ENCODE measurements at regions not wholly inside any gene's neighbourhood (a gene's known extent, or its start where the extent isn't known, plus 50 kb on each side); places are given as distances from the start of the nearest gene placed in this dataset.
"Not testable (repeated sequence)": the region's sequence is repeated elsewhere in the genome, so short reads cannot be mapped to it uniquely, and the experiment has no call there.

DNA sequence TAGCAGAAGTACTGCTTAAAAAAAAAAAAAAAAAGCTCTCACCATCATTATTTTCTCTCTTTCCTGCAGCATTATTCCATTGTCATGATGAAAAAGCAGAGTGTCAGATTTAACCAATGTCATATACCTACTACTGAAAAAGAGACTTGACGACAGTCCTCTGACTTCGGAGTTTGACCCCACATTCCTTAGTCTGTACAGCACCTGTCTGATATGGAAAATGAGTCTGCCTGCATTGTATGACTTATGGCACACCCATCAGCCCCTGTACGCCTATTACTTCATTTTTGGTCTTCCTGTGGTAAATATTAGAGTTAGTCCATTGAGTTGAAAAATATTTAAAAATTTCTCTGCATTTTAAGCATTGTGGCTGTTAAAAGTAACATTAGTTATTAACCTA lies 54.5 kb upstream of the NOX4 start:
- DNase-seq, result no peak
- intact Hi-C loops (cut with DNase I), result no loop called here

DNA sequence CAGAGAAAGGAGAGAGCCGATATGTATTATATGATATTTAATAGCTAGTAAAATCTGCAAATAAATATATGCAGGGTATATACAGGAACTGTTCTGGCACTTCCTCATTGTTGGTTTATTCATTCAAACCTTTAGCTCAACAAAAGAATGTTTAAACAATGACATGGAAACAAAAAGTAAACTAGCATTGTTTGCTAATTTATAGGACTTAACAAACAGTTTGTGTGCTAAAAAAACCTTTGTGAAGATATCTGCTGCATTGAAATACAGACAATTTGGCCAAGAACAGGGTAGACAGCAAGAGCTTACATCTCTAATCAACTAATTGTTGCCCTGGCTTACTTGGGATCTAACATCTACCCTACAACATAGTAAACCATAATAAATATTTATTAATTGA lies 64.6 kb upstream of the NOX4 start:
- DNase-seq; intact Hi-C loops (cut with DNase I): not testable (repeated sequence)

DNA sequence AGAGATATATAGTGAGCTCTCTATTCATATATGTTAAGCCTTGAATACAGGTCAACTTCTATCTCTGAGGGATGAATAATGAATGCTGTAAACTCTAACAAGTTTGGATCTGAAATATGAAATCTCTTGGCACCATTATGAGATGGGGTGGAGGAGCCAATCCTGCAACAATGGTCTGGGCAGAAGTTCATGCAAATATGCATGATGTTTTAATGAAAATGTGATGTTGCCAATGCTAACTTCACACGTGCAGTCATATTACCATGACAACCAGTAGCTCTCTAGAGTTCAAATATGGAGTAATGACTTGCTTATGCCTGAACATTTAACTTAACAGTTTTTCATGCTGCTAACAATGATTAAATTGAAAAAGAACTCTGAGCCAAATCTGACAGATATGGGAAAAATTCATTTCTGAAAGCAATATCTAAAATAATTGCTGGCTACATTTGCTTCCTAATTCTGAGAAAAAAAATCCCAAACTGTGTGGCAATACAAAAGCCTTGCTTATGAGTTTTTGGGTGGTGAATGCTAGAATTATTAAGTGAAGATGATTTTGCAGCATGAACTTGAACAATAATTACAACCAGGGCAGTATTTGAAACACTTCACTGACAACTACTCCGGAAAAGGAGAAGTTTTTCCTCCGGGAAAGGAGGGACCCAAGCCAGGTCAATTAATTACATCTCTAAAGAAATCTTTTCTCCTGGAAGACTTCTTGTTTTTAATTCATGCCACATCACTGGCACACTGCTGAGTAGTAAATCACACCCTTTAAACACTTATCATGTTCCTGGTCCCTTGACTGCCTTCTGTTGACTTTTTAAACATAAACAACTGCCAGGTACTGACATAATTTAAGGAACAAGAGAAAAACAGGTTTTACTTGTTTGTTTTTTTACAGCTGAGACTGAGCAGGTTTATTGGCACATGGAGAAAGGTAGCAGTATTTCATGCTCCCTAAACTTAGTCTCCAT lies 65.8 kb upstream of the NOX4 start:
- DNase-seq; intact Hi-C loops (cut with DNase I): not testable (repeated sequence)

DNA sequence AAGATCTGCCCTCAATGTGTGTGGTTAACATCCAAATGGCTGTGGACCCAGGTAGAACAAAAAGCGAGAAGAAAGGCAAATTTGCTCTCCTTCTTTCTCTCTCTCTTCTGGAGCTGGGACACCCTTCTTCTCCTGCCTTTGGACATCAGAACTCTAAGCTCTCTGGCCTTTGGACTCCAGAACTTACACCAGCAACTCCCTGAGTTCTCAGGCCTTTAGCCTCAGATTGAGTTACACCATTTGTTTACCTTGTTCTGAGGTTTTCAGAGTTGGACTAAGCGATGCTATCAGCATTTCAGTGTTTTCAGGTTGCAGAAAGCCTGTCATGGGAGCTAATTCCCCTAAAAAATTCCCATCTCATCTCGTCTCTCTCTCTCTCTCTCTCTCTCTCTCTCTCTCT lies 69.4 kb upstream of the NOX4 start:
- intact Hi-C loops (cut with DNase I); DNase-seq: not testable (repeated sequence)

GRCh38 chr11:89562731-89563130 lies 71.6 kb upstream of the NOX4 start:
- DNase-seq; intact Hi-C loops (cut with DNase I): not testable (repeated sequence)

- peak in 1 of 10 donors; percentile 72 for DNase-seq
- intact Hi-C loops (cut with DNase I), result no loop called here
Measured at GRCh38 chr11:89566972-89567371, 75.8 kb upstream of the NOX4 start.

GRCh38 chr11:89569387-89569786 lies 78.2 kb upstream of the NOX4 start:
- intact Hi-C loops (cut with DNase I); DNase-seq: not testable (repeated sequence)

- intact Hi-C loops (cut with DNase I); DNase-seq: not testable (repeated sequence)
Measured at GRCh38 chr11:89571706-89572105, 80.5 kb upstream of the NOX4 start.

- DNase-seq; intact Hi-C loops (cut with DNase I): not testable (repeated sequence)
Measured at GRCh38 chr11:89575846-89576245, 84.7 kb upstream of the NOX4 start.

GRCh38 chr11:89577428-89577827 lies 86.3 kb upstream of the NOX4 start:
- DNase-seq; intact Hi-C loops (cut with DNase I): not testable (repeated sequence)

GRCh38 chr11:89583580-89583979 lies 92.4 kb upstream of the NOX4 start:
- intact Hi-C loops (cut with DNase I), result no loop called here
- DNase-seq, result no peak

DNA sequence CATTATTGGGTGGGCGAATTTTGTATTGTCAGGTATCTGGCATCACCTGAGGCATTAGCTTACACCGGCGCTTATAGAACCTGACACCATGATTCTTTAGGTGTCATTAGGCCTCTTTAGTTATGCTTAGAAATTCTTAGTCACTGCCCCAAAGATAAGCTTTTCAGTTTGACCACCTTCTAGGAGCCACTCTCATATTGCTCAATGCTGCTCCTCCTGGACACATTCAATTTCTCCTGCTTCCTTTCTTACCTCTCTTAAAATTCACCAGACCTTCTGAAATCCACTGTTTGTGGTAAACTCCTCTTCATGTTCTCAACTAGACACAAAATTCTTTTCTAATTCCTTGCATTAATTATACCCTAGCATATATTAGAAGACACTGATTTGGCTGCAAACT lies 93.9 kb upstream of the NOX4 start:
- DNase-seq; intact Hi-C loops (cut with DNase I): not testable (repeated sequence)

- intact Hi-C loops (cut with DNase I); DNase-seq: not testable (repeated sequence)
Measured at GRCh38 chr11:89585471-89585870, 94.3 kb upstream of the NOX4 start.

DNA sequence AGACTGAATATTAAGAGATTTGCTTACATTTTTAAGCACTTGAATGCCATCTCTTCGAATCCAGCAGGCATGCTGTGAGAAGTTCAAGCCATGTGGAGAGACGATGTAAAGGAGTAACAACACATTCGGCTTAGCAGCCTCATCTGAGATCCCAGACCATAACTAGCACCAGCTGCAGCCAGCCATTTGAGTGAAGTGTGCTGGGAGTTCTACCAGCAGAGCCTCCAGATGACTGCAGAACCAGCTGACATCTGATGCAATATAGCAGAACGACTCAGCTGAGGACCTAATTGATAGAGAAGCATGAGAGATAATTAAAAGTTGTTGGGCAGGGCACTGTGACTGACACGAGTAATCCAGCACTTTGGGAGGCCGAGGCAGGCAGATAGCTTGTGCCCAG lies 98.2 kb upstream of the NOX4 start:
- DNase-seq; intact Hi-C loops (cut with DNase I): not testable (repeated sequence)

GRCh38 chr11:89590008-89590632 lies 98.9 kb upstream of the NOX4 start:
- intact Hi-C loops (cut with DNase I); DNase-seq: not testable (repeated sequence)

DNA sequence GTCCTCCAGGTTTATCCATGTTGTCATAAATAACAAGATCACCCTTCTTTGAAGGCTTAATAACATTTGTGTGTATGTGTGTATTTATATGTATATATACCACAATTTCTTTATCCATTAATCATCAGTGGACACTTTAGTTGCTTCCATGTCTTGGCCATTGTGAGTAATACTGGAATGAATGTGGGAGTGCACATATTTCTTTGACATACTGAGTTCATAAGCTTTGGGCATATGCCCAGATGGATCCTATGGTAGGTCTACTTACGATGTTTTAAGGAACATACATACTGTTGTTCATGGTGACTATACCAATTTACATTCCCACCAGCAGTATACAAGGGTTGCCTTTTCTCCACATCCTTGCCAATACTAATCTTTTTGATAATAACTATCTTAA lies 108.8 kb upstream of the TRIM77 start:
- intact Hi-C loops (cut with DNase I); DNase-seq: not testable (repeated sequence)

DNA sequence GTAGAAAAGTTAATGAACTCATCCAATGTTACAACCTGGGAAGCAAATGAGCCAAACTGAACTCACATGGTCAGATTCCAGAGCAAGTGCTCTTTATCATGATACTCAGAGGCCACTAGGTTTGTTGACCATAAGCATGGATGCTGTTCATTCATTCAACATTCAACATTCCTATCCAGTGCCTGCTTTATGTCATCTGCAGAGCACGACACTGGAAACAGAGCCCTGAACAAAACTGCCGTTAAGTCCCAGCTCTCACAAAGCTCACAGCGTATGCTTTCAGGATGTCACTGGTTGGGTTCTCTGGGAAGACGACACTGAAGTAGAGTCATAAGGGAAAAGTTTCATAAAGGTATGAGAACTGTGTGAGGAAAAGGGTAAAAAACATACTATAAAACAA lies 105.8 kb upstream of the TRIM77 start:
- intact Hi-C loops (cut with DNase I), result no loop called here
- no peak for DNase-seq

DNA sequence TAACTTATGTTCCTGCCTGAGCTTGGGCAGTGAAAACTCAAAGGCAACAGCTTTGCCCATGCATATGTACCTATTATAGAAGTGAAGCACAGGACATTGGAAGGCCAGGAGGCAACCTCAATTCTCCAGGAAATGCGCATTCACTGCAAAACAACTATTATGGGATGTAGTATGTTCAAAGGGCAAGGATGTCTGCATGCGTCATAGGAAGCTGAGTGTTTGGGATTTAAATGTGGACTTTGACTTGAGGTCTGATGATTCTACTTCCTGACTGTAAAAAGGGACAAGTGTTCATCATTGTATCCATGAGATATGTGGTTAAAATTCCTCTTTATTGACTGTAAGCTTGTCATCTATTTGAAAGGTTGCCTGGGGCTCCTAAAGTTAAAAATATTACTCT lies 103.3 kb upstream of the TRIM77 start:
- DNase-seq; intact Hi-C loops (cut with DNase I): not testable (repeated sequence)

DNA sequence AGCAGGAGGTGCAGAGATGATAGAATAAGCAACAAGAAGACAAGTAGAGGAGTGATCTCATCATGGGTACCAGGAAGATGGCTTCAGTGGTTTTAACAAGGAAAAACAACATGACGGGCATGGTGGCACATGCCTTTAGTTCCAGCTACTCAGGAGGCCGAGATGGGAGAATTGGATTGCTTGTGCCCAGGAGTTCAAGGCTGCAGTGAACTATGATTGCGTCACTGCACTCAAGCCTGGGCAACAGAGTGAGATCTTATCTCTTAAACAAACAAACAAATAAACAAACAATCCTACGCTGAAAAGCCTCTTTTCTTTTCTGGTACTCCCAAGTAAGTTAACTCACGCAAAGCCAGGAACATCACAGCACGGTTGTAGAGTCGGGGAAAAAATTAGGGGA lies 102.6 kb upstream of the TRIM77 start:
- intact Hi-C loops (cut with DNase I); DNase-seq: not testable (repeated sequence)

DNA sequence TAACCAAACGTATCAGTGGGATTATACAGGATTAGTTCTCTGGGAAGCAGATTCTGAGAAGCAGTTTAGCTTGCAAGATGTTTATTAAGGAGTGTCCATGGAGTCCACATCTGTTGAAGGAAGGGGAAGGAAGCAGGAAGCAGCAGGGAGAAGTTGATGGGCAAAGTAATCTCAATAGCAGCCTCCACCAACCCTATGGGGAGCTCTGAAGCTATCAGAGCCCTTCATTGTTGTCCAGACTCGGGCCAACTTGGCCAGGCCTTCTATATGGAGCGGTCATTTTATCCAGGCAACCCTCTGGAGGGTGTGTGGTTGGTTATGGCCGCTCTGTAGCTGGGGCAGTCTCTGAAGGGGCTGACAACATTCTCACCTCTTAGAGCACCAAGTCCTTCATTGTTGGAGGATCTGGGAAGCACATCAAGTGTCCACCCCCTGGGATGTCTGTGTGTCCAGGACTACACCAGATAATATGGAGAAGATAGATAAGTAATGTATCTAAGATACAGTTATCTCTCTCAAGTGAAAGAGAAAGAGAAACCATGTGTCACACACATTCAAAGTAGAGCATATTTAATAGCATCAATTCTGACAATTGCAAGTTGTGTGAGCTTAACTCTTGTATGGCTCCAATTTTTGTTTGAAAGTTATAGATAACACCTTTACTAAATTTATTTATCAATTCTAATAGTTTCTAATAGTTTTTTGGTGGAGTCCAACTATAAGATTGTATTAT lies 101.7 kb upstream of the TRIM77 start:
- no peak for DNase-seq
- intact Hi-C loops (cut with DNase I), result no loop called here

GRCh38 chr11:89612096-89612495 lies 98.0 kb upstream of the TRIM77 start:
- intact Hi-C loops (cut with DNase I), result loop anchor here (5.0 to 10.0 kb wide), 2 partner anchors 277 to 515 kb away; no protein-coding TSS in a partner anchor
- DNase-seq, result no peak
